ENCODE measurements at regions not wholly inside any gene's neighbourhood (a gene's known extent, or its start where the extent isn't known, plus 50 kb on each side); places are given as distances from the start of the nearest gene placed in this dataset.

DNA sequence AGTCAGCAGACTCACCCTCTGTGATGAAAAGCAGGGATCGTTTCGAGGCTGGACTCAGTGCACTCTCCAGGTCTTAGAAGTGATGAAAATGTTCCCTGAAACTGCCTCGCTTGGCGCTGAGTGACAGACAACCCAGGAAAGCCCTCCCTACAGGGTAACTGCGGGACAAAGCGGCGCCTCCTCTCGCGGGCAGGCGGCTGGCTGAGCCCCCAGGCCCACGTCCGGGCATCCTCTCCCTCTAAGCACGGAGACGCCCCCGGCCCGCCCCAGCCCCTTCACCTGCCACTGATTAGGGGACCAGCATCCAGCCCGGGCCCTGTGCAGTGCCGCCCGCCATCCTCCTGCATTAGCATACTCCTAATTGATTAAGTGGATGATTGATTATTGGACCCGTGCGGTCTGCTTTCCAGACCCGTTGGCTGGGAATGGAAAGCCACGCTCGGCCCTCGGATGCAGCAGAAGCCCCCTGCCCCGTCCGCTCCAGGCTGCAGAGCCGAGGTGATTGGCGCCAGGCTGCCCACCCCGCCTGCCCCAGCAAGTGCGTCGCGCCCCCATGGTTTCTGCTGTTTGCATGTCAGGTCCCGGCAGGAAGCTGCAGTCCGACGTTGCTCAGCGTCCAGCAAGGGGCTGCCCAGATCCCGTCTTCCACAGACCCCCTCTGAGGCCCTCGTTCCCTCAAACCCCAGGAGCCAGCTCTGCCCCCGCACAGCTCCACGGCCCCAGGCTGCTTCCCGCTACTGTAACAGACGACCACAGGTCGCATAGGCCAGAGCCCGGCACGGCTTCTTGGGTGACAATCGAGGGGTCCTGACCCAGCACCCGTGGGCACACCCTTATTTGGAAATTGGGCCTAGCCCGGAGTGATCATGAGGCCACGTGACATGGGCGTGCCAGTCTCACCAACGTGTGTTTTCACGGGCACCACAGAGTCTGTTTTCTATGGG lies 131.6 kb downstream of the DLL1 start:
- intact Hi-C loops (cut with DNase I) = no loop called here
- WGBS, 2 donors = 86 to 95% methylated on average over 24 to 33 of the region's 53 CpGs
- TF ChIP-seq POLR2A (IDR thresholded peaks at IDR 0.05) (no peak), CTCF (IDR thresholded peaks at IDR 0.05) (no peak)
- Histone ChIP-seq H3K9me3 (no peaks in the 10 kb centered on the region), H3K4me3 (no peak overlapping the region), H3K27me3 (peaks cover 0 to 9% (median 0%) of the 10 kb centered on the region in 4 donors), H3K4me1 (no peaks in the 10 kb centered on the region), H3K27ac (no peak overlapping the region), H3K36me3 (no peaks in the 10 kb centered on the region)
- DNase-seq = no peak

DNA sequence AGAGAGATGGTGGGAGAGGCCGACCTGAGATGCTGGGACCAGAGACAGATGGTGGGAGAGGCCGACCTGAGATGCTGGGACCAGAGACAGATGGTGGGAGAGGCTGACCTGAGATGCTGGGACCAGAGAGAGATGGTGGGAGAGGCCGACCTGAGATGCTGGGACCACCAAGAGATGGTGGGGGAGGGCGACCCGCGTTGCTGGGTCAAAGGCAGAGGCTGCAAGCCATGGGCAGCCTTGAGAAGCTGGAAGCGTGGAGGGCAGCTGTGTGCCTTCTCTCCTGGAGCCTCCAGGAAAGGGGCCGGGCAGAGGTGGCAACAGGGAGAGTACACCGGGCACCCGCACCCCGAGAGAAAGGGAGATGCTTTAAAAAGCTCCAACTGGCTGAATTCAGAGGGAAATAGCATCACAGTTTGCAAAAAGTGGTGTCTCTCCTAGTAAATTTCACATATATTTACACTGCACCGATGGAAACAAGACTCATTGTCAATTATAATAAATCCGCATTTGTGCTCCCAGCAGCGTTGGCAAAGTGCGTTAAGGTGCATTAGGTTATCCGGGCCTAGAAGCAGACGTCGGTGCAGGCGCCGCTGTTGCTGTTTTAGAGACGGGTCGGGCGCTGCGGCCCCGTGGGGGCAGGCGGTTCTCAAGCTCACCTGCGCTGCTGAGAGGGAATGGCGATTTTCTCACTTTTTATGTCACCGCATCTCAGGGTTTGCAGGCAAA lies 132.4 kb downstream of the DLL1 start:
- TF ChIP-seq POLR2A (IDR thresholded peaks at IDR 0.05) = no peak
- Histone ChIP-seq H3K9me3 (no peaks in the 10 kb centered on the region), H3K27me3 (peaks cover 0 to 15% (median 0%) of the 10 kb centered on the region in 4 donors), H3K36me3 (no peaks in the 10 kb centered on the region), H3K4me3 (no peak overlapping the region), H3K27ac (no peak overlapping the region), H3K4me1 (peaks cover 0 to 3% (median 1%) of the 10 kb centered on the region in 3 donors)
- 89 to 92% methylated on average over 18 to 26 of the region's 29 CpGs for WGBS, 2 donors
- DNase-seq = no peak
- intact Hi-C loops (cut with DNase I) = no loop called here

GRCh38 chr6:170157567-170158218 lies 133.2 kb downstream of the DLL1 start:
- H3K27ac ChIP-seq = no peak overlapping the region
- no peak overlapping the region for H3K4me3 ChIP-seq
- DNase-seq = no peak
- no peaks in the 10 kb centered on the region for H3K9me3 ChIP-seq
- peaks cover 3 to 11% (median 7%) of the 10 kb centered on the region in 3 donors for H3K4me1 ChIP-seq
- intact Hi-C loops (cut with DNase I) = no loop called here
- 88 to 93% methylated on average over 26 to 28 of the region's 28 CpGs for WGBS, 2 donors
- H3K27me3 ChIP-seq = peaks cover 0 to 22% (median 0%) of the 10 kb centered on the region in 4 donors
- H3K36me3 ChIP-seq = no peaks in the 10 kb centered on the region
- no peak for TF ChIP-seq POLR2A (IDR thresholded peaks at IDR 0.05)
- no peak for TF ChIP-seq CTCF (IDR thresholded peaks at IDR 0.05)

DNA sequence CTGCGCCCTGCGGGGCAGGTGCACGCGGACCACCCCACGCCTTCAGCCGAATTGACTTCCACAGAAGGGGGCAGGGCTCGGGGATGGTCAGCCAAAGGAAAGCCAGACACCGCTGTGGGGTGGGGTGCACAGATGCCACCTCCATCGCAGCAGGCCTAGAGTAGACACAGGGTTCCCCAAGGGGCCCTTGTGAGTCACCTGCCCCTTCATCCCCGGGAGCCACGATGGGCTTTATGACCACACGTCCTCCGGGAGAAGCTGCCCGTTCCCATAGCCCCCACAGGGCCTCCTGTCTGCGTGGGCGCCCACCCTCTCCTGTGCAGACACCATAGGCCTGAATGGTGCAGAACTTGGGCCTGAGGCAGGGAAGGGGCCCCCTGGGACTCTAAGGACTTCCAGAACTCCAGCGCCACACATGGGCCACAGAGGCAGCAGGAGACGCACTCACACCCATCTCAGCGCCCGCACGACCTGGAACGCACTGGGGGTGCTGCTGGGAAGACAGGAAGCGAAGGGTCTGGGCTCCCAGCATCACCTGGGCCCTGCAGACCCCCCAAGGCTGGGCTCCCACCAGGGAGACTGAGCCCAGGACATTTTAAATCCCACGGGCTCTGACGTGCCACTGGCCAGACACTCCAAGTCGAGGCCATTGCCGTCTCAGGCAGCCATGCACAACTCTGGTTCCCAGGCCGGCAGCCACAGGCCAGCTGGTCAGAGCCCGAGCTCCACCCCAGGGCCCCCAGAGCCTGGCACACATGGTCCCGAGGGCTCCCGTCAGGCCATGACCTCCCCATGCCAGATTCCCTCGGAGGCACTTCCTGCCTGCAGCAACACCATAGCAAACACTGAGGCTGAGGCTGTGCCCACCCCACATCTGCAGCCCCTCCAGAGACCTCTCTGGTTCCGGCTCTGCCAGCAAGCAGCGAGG lies 134.2 kb downstream of the DLL1 start:
- Histone ChIP-seq H3K27ac (no peak overlapping the region), H3K27me3 (peaks cover 0 to 28% (median 0%) of the 10 kb centered on the region in 4 donors), H3K36me3 (no peaks in the 10 kb centered on the region), H3K9me3 (no peaks in the 10 kb centered on the region), H3K4me1 (peaks cover 6 to 20% (median 11%) of the 10 kb centered on the region in 3 donors), H3K4me3 (no peak overlapping the region)
- intact Hi-C loops (cut with DNase I) = no loop called here
- no peak for TF ChIP-seq CTCF (IDR thresholded peaks at IDR 0.05)
- TF ChIP-seq POLR2A (IDR thresholded peaks at IDR 0.05) = no peak
- no peak for DNase-seq
- 85 to 91% methylated on average over 9 to 10 of the region's 34 CpGs for WGBS, 2 donors
